ENCODE measurements at regions not wholly inside any gene's neighbourhood (a gene's known extent, or its start where the extent isn't known, plus 50 kb on each side); places are given as distances from the start of the nearest gene placed in this dataset.

- H3K36me3 ChIP-seq = no peaks in the 10 kb centered on the region
- H3K27me3 ChIP-seq = peaks cover 5 to 22% (median 12%) of the 10 kb centered on the region in 11 experiments; a peak in 17 of 22 replicates
- H4K20me1 ChIP-seq = no peaks in the 10 kb centered on the region
- no peak overlapping the region for H3K27ac ChIP-seq
- no peak overlapping the region for H3K4me2 ChIP-seq
- no peaks in the 10 kb centered on the region for H3K9me3 ChIP-seq (replicated peaks in 1 of 11)
- no peak overlapping the region for H3K4me3 ChIP-seq
- no peak overlapping the region for H3K9ac ChIP-seq
- no peaks in the 10 kb centered on the region for H3K4me1 ChIP-seq
- TF ChIP-seq Cebpa-rat (IDR thresholded peaks at IDR 0.05) = no peak
Measured at GRCh38 chr10:100621360-100622205, 85.8 kb downstream of the HIF1AN start.

GRCh38 chr10:100622946-100623345, 87.2 kb downstream of the HIF1AN start:
- Histone ChIP-seq H3K4me2 (no peak overlapping the region), H4K20me1 (no peaks in the 10 kb centered on the region), H3K4me1 (no peaks in the 10 kb centered on the region), H3K9me3 (replicated peaks in 1 of 11) (no peaks in the 10 kb centered on the region), H3K27me3 (peaks cover 5 to 22% (median 12%) of the 10 kb centered on the region in 11 experiments; a peak in 17 of 22 replicates), H3K27ac (no peak overlapping the region), H3K36me3 (no peaks in the 10 kb centered on the region), H3K4me3 (no peak overlapping the region), H3K9ac (no peak overlapping the region)
- TF ChIP-seq Cebpa-rat (IDR thresholded peaks at IDR 0.05) = no peak

- Histone ChIP-seq H3K36me3 (no peaks in the 10 kb centered on the region), H3K27ac (no peak overlapping the region), H3K4me2 (no peak overlapping the region), H3K9me3 (replicated peaks in 1 of 11) (no peaks in the 10 kb centered on the region), H3K27me3 (peaks cover 5 to 22% (median 12%) of the 10 kb centered on the region in 11 experiments; a peak in 17 of 22 replicates), H3K4me1 (no peaks in the 10 kb centered on the region), H4K20me1 (no peaks in the 10 kb centered on the region), H3K4me3 (no peak overlapping the region), H3K9ac (no peak overlapping the region)
- no peak for TF ChIP-seq Cebpa-rat (IDR thresholded peaks at IDR 0.05)
Measured at GRCh38 chr10:100623521-100624230, 87.9 kb downstream of the HIF1AN start.

- Histone ChIP-seq H3K27me3 (peaks cover 5 to 22% (median 12%) of the 10 kb centered on the region in 11 experiments; a peak in 17 of 22 replicates), H3K4me3 (no peak overlapping the region), H3K27ac (no peak overlapping the region), H3K9ac (no peak overlapping the region), H3K4me2 (no peak overlapping the region), H3K36me3 (no peaks in the 10 kb centered on the region), H3K4me1 (no peaks in the 10 kb centered on the region), H3K9me3 (replicated peaks in 1 of 11) (no peaks in the 10 kb centered on the region), H4K20me1 (no peaks in the 10 kb centered on the region)
- no peak for TF ChIP-seq Cebpa-rat (IDR thresholded peaks at IDR 0.05)
Measured at GRCh38 chr10:100624298-100624697, 88.6 kb downstream of the HIF1AN start.

- Histone ChIP-seq H3K4me2 (no peak overlapping the region), H3K36me3 (no peaks in the 10 kb centered on the region), H3K9ac (no peak overlapping the region), H3K27ac (no peak overlapping the region), H3K9me3 (replicated peaks in 1 of 11) (no peaks in the 10 kb centered on the region), H3K4me3 (no peak overlapping the region), H4K20me1 (no peaks in the 10 kb centered on the region), H3K27me3 (peaks cover 0 to 13% (median 4%) of the 10 kb centered on the region in 11 experiments; a peak in 17 of 22 replicates), H3K4me1 (no peaks in the 10 kb centered on the region)
- TF ChIP-seq Cebpa-rat (IDR thresholded peaks at IDR 0.05) = no peak
Measured at GRCh38 chr10:100625816-100626215, 90.1 kb downstream of the HIF1AN start.

- Histone ChIP-seq H3K9me3 (replicated peaks in 1 of 11) (no peaks in the 10 kb centered on the region), H4K20me1 (no peaks in the 10 kb centered on the region), H3K9ac (no peak overlapping the region), H3K27ac (no peak overlapping the region), H3K36me3 (no peaks in the 10 kb centered on the region), H3K4me3 (no peak overlapping the region), H3K4me2 (no peak overlapping the region), H3K27me3 (no peaks in the 10 kb centered on the region), H3K4me1 (no peaks in the 10 kb centered on the region)
- TF ChIP-seq Cebpa-rat (IDR thresholded peaks at IDR 0.05) = no peak
Measured at GRCh38 chr10:100628061-100628460, 92.3 kb downstream of the HIF1AN start.

GRCh38 chr10:100631192-100631591, 95.4 kb downstream of the HIF1AN start:
- no peak for TF ChIP-seq Cebpa-rat (IDR thresholded peaks at IDR 0.05)

GRCh38 chr10:100632027-100632426, 96.3 kb downstream of the HIF1AN start:
- H3K9ac ChIP-seq = no peak overlapping the region
- no peaks in the 10 kb centered on the region for H3K9me3 ChIP-seq (replicated peaks in 1 of 11)
- no peak for TF ChIP-seq Cebpa-rat (IDR thresholded peaks at IDR 0.05)
- H3K27ac ChIP-seq = no peak overlapping the region
- no peaks in the 10 kb centered on the region for H3K27me3 ChIP-seq
- no peak overlapping the region for H3K4me3 ChIP-seq
- H3K4me1 ChIP-seq = peaks cover 0 to 1% (median 0%) of the 10 kb centered on the region in 10 experiments; a peak in 5 of 20 replicates
- no peaks in the 10 kb centered on the region for H4K20me1 ChIP-seq
- H3K4me2 ChIP-seq = no peak overlapping the region
- H3K36me3 ChIP-seq = no peaks in the 10 kb centered on the region

More at GRCh38 chr10:100631192-100631591, 95.4 kb downstream of the HIF1AN start:
- no peak overlapping the region for H3K9ac ChIP-seq
- no peaks in the 10 kb centered on the region for H3K4me1 ChIP-seq
- no peak overlapping the region for H3K4me3 ChIP-seq
- no peaks in the 10 kb centered on the region for H3K9me3 ChIP-seq (replicated peaks in 1 of 11)
- H3K36me3 ChIP-seq = no peaks in the 10 kb centered on the region
- no peak overlapping the region for H3K4me2 ChIP-seq
- no peaks in the 10 kb centered on the region for H4K20me1 ChIP-seq
- H3K27me3 ChIP-seq = no peaks in the 10 kb centered on the region
- no peak overlapping the region for H3K27ac ChIP-seq

GRCh38 chr10:100634034-100634433, 98.3 kb downstream of the HIF1AN start:
- no peaks in the 10 kb centered on the region for H3K9me3 ChIP-seq (replicated peaks in 1 of 11)
- no peak overlapping the region for H3K9ac ChIP-seq
- peaks cover 8 to 11% (median 9%) of the 10 kb centered on the region in 10 experiments for H3K4me1 ChIP-seq
- no peak overlapping the region for H3K4me2 ChIP-seq
- H3K27ac ChIP-seq = no peak overlapping the region
- no peak overlapping the region for H3K4me3 ChIP-seq
- no peaks in the 10 kb centered on the region for H3K36me3 ChIP-seq
- H4K20me1 ChIP-seq = no peaks in the 10 kb centered on the region
- TF ChIP-seq Cebpa-rat (IDR thresholded peaks at IDR 0.05) = no peak
- H3K27me3 ChIP-seq = no peaks in the 10 kb centered on the region
